Activated CD8-positive, alpha-beta memory T cell treated with anti-CD3 and anti-CD28 coated beads, Interleukin-2, amount 50 U/mL, for 1 hour (primary cell): ENCODE measurements at regions not wholly inside any gene's neighbourhood (a gene's known extent, or its start where the extent isn't known, plus 50 kb on each side); places are given as distances from the start of the nearest gene placed in this dataset.
"Not testable (repeated sequence)": the region's sequence is repeated elsewhere in the genome, so short reads cannot be mapped to it uniquely, and the experiment has no call there.

Experiments used
- DNase-seq: peaks from one replicate; pipeline ENCODE4 v3.0.0-alpha.2; 2020; ENCODE audit errors: extremely low read depth

- no peak for DNase-seq
Observed at GRCh38 chr9:126170286-126170823, 156.3 kb upstream of the MVB12B start.

- DNase-seq = no peak
Observed at GRCh38 chr9:126171641-126172040, 155.0 kb upstream of the MVB12B start.

GRCh38 chr9:126173401-126173800, 153.2 kb upstream of the MVB12B start:
- DNase-seq = no peak

GRCh38 chr9:126173929-126174328, 152.7 kb upstream of the MVB12B start:
- DNase-seq = no peak

GRCh38 chr9:126183266-126183665, 143.4 kb upstream of the MVB12B start:
- no peak for DNase-seq

GRCh38 chr9:126190994-126191393, 135.6 kb upstream of the MVB12B start:
- DNase-seq = not testable (repeated sequence)

GRCh38 chr9:126198854-126199253, 127.8 kb upstream of the MVB12B start:
- DNase-seq = no peak

GRCh38 chr9:126203313-126203712, 123.3 kb upstream of the MVB12B start:
- DNase-seq = no peak

GRCh38 chr9:126204197-126204596, 122.4 kb upstream of the MVB12B start:
- no peak for DNase-seq

GRCh38 chr9:126204708-126205225, 121.9 kb upstream of the MVB12B start:
- no peak for DNase-seq

GRCh38 chr9:126205265-126205664, 121.4 kb upstream of the MVB12B start:
- DNase-seq = no peak

GRCh38 chr9:126205845-126206498, 120.7 kb upstream of the MVB12B start:
- DNase-seq = no peak

GRCh38 chr9:126207256-126207655, 119.4 kb upstream of the MVB12B start:
- DNase-seq = no peak

- DNase-seq = no peak
Observed at GRCh38 chr9:126208216-126208758, 118.3 kb upstream of the MVB12B start.

GRCh38 chr9:126211441-126212074, 115.1 kb upstream of the MVB12B start:
- DNase-seq = no peak

GRCh38 chr9:126215486-126215885, 111.1 kb upstream of the MVB12B start:
- no peak for DNase-seq

GRCh38 chr9:126216826-126217225, 109.8 kb upstream of the MVB12B start:
- DNase-seq = no peak

GRCh38 chr9:126217250-126217653, 109.4 kb upstream of the MVB12B start:
- no peak for DNase-seq

GRCh38 chr9:126217797-126218196, 108.8 kb upstream of the MVB12B start:
- no peak for DNase-seq

GRCh38 chr9:126218359-126219125, 108.1 kb upstream of the MVB12B start:
- DNase-seq = no peak

- DNase-seq = no peak
Observed at GRCh38 chr9:126219166-126219565, 107.5 kb upstream of the MVB12B start.

GRCh38 chr9:126219648-126220063, 107.0 kb upstream of the MVB12B start:
- DNase-seq = no peak
